ENCODE measurements at regions not wholly inside any gene's neighbourhood (a gene's known extent, or its start where the extent isn't known, plus 50 kb on each side); places are given as distances from the start of the nearest gene placed in this dataset.
"Not testable (repeated sequence)": the region's sequence is repeated elsewhere in the genome, so short reads cannot be mapped to it uniquely, and the experiment has no call there.

DNA sequence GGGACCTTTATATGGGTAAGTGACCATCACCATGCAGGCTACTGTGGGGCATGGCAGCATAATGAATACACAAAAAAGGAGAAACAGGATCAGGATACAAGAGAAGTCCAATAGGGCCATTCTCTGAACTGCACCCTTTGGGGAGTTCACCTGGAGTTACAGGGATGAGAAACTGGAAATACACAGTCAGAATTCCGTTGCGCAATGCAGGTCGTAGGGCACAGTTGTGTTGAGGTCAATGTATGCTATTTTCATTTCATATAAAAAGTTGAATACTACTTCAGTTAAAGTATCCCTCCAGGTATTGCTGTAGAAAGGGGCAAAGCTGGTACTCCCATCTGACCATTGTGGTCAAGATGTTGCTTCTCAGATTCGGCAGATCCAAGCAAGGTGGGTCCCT lies 471.4 kb downstream of the DMRT2 start:
- H3K36me3 Mint-ChIP-seq (ENCODE audit: low read depth) = no peaks in the 10 kb centered on the region
- H3K4me3 Mint-ChIP-seq = no peak overlapping the region
- no peaks in the 10 kb centered on the region for H3K27me3 Mint-ChIP-seq
- H3K27ac Mint-ChIP-seq = no peak overlapping the region
- H3K9me3 Mint-ChIP-seq = no peaks in the 10 kb centered on the region
- no peaks in the 10 kb centered on the region for H3K4me1 Mint-ChIP-seq (ENCODE audit: low read depth)

DNA sequence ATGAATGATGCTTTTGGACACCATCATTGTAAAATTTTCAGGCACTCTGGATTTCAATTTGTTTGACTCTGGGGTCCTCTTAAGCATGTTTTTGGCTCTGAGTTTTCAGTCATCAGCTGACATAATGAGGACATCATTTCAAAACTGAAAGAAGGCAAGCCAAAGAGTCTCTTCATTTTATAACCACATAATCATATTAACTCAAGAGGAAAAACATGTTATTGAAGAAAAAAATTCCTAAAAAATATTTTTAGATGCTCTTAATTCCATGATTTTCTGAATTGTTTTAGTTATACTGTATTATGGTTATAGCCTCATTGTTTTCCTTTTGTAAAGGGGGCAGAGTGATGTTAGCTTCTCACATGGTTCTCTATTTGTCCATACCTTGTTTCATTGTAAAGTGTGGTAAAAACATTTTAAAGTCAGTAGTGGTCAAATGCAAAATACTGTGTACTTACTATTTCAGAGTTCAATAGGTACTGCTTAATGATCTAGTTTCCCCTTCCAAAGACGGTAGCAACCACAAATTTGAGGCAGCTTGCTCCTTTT lies 472.1 kb downstream of the DMRT2 start:
- Mint-ChIP-seq H3K36me3 (ENCODE audit: low read depth) (no peaks in the 10 kb centered on the region), H3K4me3 (no peak overlapping the region), H3K9me3 (no peaks in the 10 kb centered on the region), H3K4me1 (ENCODE audit: low read depth) (no peaks in the 10 kb centered on the region), H3K27ac (no peak overlapping the region), H3K27me3 (no peaks in the 10 kb centered on the region)

DNA sequence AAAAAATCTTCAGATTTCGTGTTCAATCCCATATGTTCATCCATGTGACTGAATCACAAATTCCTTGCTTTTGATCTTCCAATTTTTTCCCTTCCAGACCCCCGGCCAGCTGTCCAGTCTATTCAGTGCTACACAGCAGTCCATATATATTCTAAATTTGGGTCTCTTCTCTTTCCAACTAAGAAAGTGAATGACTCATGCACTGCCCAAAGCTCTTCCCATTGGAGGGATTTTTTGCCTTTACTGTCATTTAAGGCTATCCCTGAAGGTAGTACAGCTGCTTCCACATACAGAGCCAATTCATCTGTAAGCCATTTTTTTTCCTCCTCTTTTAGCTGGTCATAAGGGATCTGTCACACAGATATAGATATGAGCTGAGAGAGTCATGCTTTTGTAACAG lies 478.3 kb downstream of the DMRT2 start:
- no peak overlapping the region for H3K4me3 Mint-ChIP-seq
- H3K27me3 Mint-ChIP-seq = no peaks in the 10 kb centered on the region
- no peak overlapping the region for H3K27ac Mint-ChIP-seq
- no peaks in the 10 kb centered on the region for H3K9me3 Mint-ChIP-seq
- no peaks in the 10 kb centered on the region for H3K36me3 Mint-ChIP-seq (ENCODE audit: low read depth)
- H3K4me1 Mint-ChIP-seq (ENCODE audit: low read depth) = no peaks in the 10 kb centered on the region

DNA sequence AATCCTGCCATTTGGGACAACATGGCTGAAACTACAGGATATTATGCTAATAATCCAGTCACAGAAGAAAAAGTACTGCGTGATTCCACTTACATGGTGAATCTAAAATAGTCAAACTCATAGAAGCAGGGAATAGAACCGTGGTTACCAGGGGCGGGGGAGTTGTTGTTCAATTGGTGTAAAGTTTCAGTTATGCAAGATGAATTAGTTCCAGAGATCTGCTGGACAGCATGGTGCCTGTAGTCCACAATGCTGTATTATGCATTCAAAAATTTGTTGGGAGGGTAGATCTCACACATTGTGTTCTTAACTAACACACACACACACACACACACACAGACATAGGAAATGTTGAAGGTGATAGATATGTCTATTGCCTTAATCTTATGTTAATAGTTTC lies 480.5 kb downstream of the DMRT2 start:
- no peak overlapping the region for H3K27ac Mint-ChIP-seq
- no peaks in the 10 kb centered on the region for H3K36me3 Mint-ChIP-seq (ENCODE audit: low read depth)
- no peaks in the 10 kb centered on the region for H3K27me3 Mint-ChIP-seq
- no peaks in the 10 kb centered on the region for H3K9me3 Mint-ChIP-seq
- no peaks in the 10 kb centered on the region for H3K4me1 Mint-ChIP-seq (ENCODE audit: low read depth)
- no peak overlapping the region for H3K4me3 Mint-ChIP-seq

DNA sequence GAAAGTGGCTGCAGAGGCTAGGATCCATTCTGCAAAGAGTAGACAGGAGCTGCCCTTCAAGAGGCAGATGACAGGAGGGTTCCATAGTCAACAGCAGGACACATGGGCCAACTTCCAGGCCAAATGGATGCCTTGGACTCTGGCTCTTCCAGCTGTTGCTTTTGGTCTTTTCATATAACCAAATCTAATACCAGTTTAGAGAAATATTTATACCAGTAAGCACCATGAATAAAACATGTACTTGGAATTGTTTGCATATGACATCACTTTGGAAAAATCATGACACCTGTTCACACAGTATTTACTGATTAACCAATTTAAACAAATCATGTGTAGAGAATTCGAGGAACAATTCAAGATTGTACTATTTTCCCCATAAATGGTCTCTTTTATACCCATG lies 481.3 kb downstream of the DMRT2 start:
- H3K4me1 Mint-ChIP-seq (ENCODE audit: low read depth) = no peaks in the 10 kb centered on the region
- H3K27me3 Mint-ChIP-seq = no peaks in the 10 kb centered on the region
- H3K27ac Mint-ChIP-seq = no peak overlapping the region
- no peak overlapping the region for H3K4me3 Mint-ChIP-seq
- H3K36me3 Mint-ChIP-seq (ENCODE audit: low read depth) = no peaks in the 10 kb centered on the region
- no peaks in the 10 kb centered on the region for H3K9me3 Mint-ChIP-seq

DNA sequence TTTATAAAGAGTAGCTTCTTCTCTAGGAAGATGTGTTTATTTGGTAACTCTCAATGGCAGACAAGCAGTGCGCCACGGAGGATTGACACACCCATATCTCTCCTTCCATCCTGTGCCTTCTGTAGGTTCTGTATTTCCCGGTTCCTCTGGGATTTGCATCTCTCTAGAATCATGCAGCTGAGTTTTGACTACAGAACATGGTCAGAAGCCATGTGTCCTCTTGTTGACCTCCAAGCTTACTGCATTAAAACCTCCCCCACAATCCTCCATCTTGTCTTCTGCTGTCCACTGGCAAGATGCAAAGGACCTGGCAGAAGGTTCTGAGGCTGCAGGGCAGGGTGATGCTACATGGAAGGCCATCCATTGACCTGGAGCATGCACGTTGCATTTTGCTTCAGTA lies 482.0 kb downstream of the DMRT2 start:
- no peaks in the 10 kb centered on the region for H3K27me3 Mint-ChIP-seq
- H3K9me3 Mint-ChIP-seq = no peaks in the 10 kb centered on the region

DNA sequence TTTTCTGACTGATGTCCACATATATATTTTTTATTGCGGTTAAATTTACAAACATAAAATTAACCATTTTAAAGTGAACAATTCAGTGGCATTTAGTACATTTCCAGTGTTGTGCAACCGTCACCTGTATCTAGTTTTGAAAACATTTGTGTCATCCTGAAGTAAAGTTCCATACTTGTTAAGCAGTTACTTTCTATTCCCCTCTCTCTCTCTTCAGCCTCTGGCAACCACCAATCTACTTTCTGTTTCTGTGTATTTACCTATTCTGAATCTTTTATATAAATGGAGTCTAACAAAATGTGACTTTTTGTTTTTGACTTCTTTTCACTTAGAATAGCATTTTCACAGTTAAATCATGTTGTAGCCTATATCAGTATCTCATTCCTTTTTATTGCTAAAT lies 480.1 kb upstream of the SMARCA2 start:
- no peaks in the 10 kb centered on the region for H3K4me1 Mint-ChIP-seq (ENCODE audit: low read depth)
- H3K4me3 Mint-ChIP-seq = no peak overlapping the region
- H3K9me3 Mint-ChIP-seq = no peaks in the 10 kb centered on the region
- H3K27me3 Mint-ChIP-seq = no peaks in the 10 kb centered on the region
- H3K36me3 Mint-ChIP-seq (ENCODE audit: low read depth) = no peaks in the 10 kb centered on the region
- no peak overlapping the region for H3K27ac Mint-ChIP-seq

More for the DNA sequence above, 482.0 kb downstream of the DMRT2 start:
- no peaks in the 10 kb centered on the region for H3K36me3 Mint-ChIP-seq (ENCODE audit: low read depth)
- no peaks in the 10 kb centered on the region for H3K4me1 Mint-ChIP-seq (ENCODE audit: low read depth)
- H3K27ac Mint-ChIP-seq = no peak overlapping the region
- H3K4me3 Mint-ChIP-seq = no peak overlapping the region

DNA sequence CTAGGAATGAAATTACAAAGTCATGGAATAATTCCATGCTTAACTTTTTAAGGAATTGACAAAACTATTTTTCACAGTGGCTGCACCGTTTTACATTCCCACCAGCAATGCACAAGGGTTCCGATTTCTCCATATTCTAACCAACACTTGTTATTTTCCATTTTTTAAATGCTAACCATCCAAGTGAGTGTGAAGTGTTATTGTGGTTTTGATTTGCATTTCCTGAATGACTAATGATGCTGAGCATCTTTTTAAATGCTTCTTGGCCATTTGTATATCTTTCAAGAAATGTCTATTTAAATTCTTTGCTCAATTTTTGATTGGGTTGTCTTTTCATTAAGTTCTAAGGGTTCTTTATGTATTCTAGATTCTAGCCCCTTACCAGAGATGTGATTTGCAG lies 479.5 kb upstream of the SMARCA2 start:
- no peaks in the 10 kb centered on the region for H3K4me1 Mint-ChIP-seq (ENCODE audit: low read depth)
- no peaks in the 10 kb centered on the region for H3K27me3 Mint-ChIP-seq
- no peaks in the 10 kb centered on the region for H3K36me3 Mint-ChIP-seq (ENCODE audit: low read depth)
- H3K27ac Mint-ChIP-seq = no peak overlapping the region
- no peaks in the 10 kb centered on the region for H3K9me3 Mint-ChIP-seq
- H3K4me3 Mint-ChIP-seq = no peak overlapping the region

DNA sequence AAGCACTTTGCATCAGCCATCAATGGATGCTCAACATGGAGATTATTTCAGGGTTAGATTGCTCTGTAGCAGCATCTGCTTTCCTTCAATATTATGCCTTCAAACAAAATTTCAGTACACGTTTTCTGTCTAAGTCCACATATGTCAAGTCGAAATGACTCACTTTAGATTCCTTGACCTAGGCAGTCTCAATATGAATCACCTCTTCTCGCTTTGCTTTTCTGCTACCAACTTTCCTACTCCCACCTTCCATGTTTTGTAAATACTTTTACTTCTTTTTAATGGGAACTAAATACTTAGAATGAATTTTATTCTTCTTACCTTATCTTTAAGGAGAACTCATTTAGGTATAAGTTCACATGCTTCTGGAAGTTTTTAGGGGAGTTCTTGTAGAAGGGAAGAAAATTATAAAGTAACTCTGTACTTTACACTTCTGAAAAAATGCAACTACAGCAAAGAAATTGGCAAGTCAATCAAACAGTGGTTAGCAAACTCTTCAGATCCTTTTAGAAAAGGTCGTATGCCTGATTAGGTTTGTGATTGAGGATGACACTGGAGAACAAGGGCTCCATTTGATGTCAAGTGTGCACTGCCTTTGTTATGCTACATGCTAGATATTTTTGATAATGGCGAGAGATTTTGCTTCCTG lies 478.5 kb upstream of the SMARCA2 start:
- Mint-ChIP-seq H3K36me3 (ENCODE audit: low read depth) (no peaks in the 10 kb centered on the region), H3K27me3 (no peaks in the 10 kb centered on the region), H3K4me3 (no peak overlapping the region), H3K4me1 (ENCODE audit: low read depth) (no peaks in the 10 kb centered on the region), H3K27ac (no peak overlapping the region), H3K9me3 (no peaks in the 10 kb centered on the region)

DNA sequence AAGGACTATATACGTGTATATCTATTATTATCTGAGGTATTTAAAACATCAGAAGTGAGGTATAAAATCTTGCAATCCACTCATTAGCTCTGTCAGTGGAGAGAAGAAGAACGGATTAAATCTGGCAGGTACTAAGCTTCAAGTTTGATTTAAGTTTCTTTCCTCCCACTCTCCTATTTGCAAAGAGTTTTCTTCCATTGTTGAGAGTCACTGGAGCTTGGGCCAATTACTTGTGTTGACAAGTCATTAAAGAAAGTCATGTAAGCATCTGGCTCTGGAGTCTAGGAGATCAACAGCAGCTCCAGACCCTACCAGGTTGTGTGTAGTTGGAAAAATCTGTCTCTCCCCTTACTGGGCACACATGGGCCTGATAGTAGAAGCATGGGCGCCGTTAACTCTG lies 476.8 kb upstream of the SMARCA2 start:
- Mint-ChIP-seq H3K9me3 (peaks cover 3% of the 10 kb centered on the region), H3K36me3 (ENCODE audit: low read depth) (no peaks in the 10 kb centered on the region), H3K27me3 (no peaks in the 10 kb centered on the region), H3K4me1 (ENCODE audit: low read depth) (no peaks in the 10 kb centered on the region), H3K4me3 (no peak overlapping the region), H3K27ac (no peak overlapping the region)

DNA sequence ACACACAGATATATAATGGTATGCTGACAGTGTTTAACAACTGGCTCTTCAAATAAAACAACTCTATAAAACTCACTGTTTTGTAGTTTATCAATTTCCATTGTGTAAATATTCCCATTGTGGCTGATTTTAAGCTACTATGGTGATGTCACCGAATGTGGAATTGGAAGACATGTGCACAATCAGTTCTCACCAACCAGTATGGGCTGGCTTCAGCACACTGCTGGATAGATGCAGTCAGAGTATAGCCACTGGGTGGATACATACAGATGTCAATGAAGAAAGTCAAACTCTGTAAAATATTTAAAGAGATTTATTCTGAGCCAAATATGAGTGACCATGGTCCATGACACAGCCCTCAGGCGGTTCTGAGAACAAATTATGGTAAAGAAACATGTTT lies 475.9 kb upstream of the SMARCA2 start:
- H3K9me3 Mint-ChIP-seq = peaks cover 3% of the 10 kb centered on the region
- no peaks in the 10 kb centered on the region for H3K4me1 Mint-ChIP-seq (ENCODE audit: low read depth)
- H3K4me3 Mint-ChIP-seq = no peak overlapping the region
- H3K27me3 Mint-ChIP-seq = no peaks in the 10 kb centered on the region
- H3K27ac Mint-ChIP-seq = no peak overlapping the region
- no peaks in the 10 kb centered on the region for H3K36me3 Mint-ChIP-seq (ENCODE audit: low read depth)

DNA sequence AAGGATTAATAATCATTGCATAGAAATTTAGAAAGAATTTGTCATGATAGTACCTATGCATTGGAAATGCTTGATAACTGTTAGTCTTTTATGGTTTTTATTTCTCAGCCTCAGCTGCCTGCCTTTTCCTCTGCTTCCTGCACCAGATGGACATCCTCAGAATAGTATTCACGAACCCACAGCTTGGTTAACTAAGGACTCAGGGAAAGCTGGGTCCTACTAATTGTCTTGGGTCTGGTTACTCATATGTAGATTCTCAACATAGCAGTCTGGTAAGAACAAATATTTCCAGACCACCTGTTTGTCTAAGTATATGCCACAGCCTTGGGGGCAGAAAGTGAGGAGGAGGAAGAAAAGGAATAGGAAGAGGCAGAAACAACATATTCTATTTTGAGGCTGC lies 464.5 kb upstream of the SMARCA2 start:
- H3K4me1 Mint-ChIP-seq (ENCODE audit: low read depth) = no peaks in the 10 kb centered on the region
- no peak overlapping the region for H3K4me3 Mint-ChIP-seq
- H3K27ac Mint-ChIP-seq = no peak overlapping the region
- peaks cover 4% of the 10 kb centered on the region for H3K27me3 Mint-ChIP-seq
- H3K36me3 Mint-ChIP-seq (ENCODE audit: low read depth) = no peaks in the 10 kb centered on the region
- H3K9me3 Mint-ChIP-seq = no peaks in the 10 kb centered on the region

DNA sequence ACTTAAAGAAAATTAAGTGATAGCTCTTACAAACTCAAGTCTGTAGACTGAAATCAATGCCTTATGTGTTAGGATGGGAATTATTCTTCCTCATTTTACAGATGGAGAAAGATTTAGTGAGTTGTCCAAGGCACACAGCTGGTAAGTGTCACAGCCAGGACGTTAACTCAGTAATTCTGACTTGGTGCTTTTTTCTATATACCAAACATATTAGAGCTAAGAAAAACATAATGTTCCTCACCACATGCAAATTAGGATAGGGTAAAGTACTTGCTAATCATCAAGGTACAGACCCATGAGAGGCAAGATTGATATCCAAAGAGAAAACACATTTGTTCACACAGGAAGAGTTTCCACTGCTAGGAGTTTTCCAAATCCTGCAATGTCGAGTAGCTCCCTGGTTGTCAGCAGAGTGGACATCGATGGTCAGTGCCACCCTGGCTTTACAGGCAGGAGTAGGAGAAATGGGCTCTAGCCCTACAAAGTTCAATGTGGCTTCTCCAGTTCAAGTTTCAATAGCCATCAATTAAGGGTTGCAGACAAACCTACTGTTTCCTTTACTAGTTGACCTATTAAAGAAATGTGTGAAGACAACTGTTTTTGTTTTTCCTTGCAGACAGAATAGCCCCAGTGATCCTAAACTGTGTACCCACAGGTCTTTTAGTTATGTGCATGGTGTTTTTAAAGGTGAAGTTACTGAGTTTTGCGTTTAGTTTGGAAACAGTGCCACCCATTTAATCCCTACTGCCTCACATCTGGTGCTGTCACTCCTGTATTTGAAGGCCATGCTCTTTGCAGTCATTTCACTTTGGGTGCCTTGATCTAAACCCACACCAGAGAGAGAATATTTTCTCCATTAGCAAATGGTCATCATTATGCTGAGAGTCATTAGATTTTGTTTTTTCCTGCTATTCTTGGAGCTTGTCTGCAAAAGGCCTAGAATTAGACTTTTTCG lies 460.8 kb upstream of the SMARCA2 start:
- H3K4me3 Mint-ChIP-seq = no peak overlapping the region
- no peaks in the 10 kb centered on the region for H3K4me1 Mint-ChIP-seq (ENCODE audit: low read depth)
- H3K9me3 Mint-ChIP-seq = peaks cover 4% of the 10 kb centered on the region
- peaks cover 4% of the 10 kb centered on the region for H3K27me3 Mint-ChIP-seq
- no peak overlapping the region for H3K27ac Mint-ChIP-seq
- no peaks in the 10 kb centered on the region for H3K36me3 Mint-ChIP-seq (ENCODE audit: low read depth)

DNA sequence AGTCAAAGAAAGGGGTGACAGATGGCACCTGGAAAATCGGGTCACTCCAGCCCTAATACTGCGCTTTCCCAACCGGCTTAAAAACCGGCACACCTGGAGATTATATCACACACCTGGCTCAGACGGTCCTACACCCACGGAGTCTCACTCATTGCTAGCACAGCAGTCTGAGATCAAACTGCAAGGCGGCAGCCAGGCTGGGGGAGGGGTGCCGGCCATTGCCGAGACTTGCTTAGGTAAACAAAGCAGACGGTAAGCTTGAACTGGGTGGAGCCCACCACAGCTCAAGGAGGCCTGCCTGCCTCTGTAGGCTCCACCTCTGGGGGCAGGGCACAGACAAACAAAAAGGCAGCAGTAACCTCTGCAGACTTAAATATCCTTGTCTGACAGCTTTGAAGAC lies 456.5 kb upstream of the SMARCA2 start:
- H3K36me3 Mint-ChIP-seq (ENCODE audit: low read depth); H3K27ac Mint-ChIP-seq; H3K4me1 Mint-ChIP-seq (ENCODE audit: low read depth); H3K4me3 Mint-ChIP-seq; H3K27me3 Mint-ChIP-seq; H3K9me3 Mint-ChIP-seq: not testable (repeated sequence)

DNA sequence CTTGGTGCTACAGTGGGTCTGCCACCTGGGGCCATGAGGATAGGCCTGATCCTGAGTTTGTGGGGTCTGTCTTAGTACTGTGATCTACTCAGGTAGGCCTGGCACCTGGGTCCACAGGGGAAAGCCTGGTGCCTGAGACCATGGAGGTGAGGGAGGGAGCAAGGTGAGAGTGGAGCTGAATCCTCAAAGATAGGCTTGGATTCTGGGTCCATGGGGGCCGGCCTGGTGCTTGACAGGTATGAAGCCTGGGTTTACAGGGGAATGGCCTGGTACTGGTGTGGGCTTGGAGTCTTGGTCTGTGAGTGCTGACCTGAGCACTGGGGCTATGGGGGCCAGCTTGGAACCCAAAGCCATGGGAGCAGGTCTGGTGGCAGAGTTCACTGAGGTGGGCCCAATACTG lies 439.2 kb upstream of the SMARCA2 start:
- Mint-ChIP-seq H3K9me3 (peaks cover 5% of the 10 kb centered on the region), H3K27ac (no peak overlapping the region), H3K4me3 (no peak overlapping the region), H3K36me3 (ENCODE audit: low read depth) (no peaks in the 10 kb centered on the region), H3K4me1 (ENCODE audit: low read depth) (no peaks in the 10 kb centered on the region), H3K27me3 (no peaks in the 10 kb centered on the region)

All from stimulated activated naive CD8-positive, alpha-beta T cell treated with anti-CD3 and anti-CD28 coated beads, Interleukin-15, Interleukin-2, amounts not matched to agents 100 ng/mL and 50 ng/mL, for 24 hours (primary cell).